HepG2 (cell line): ENCODE measurements at regions not wholly inside any gene's neighbourhood (a gene's known extent, or its start where the extent isn't known, plus 50 kb on each side); places are given as distances from the start of the nearest gene placed in this dataset.

Source experiments
- ATAC-seq: fragments of 200-7000 bp; cut with Tn5 transposase; 3 replicates; pipeline ENCODE4 v1.9.1; 2020; ENCODE audit warnings: mild to moderate bottlenecking, moderate library complexity
- BruUV-seq: library from RNA; stranded (reverse); fragments of 400-500 nt; replicated peaks from 2 replicates; lab custom pipeline; 2021; lab: Mats Ljungman, UMichigan
- CTCF ChIA-PET: fragments of 300-600 bp; formaldehyde crosslinking; extraction: SDS; loops from one replicate; lab custom pipeline; 2021; ENCODE audit warnings: low total read pairs, inconsistent platforms, low intra/inter-chr PET ratio; lab: Yijun Ruan, JAX
- POLR2A ChIA-PET: fragments of 350-600 bp; sonication (Branson Sonifier 250); formaldehyde crosslinking; loops from one replicate; lab custom pipeline; 2020; ENCODE audit warnings: antibody characterized with exemption, inconsistent platforms; lab: Yijun Ruan, JAX
- DNase-seq: peaks from one replicate; pipeline ENCODE4 v3.0.0-alpha.2; 2015; ENCODE audit warnings: low spot score
- FAIRE-seq: peaks from 3 replicates; lab custom pipeline; 2011; peaks lifted over from hg19 to GRCh38; lab: Jason Lieb, UNC
- H2AFZ ChIP-seq: one replicate; pipeline ENCODE4 v1.6.1; 2011; ENCODE audit warnings: low read length, inconsistent platforms
- H3K27ac ChIP-seq: fragments of 300-600 bp; 3 replicates; pipeline ENCODE4 v1.8.0; 2011; ENCODE audit warnings: mixed run types, mild to moderate bottlenecking, mixed read lengths, low read length, inconsistent platforms; ENCODE audit not compliant: insufficient read depth; ENCODE audit errors: extremely low read length
- H3K27me3 ChIP-seq, 2 experiments: fragments of 200-600 bp in 1 of 2; 2 replicates in 1 of 2; 3 replicates in 1 of 2; pipeline versions ENCODE4 v1.6.0 to v1.8.0; 2011; ENCODE audit warnings: low read length in 2 of 2, mild to moderate bottlenecking in 2 of 2, moderate library complexity in 2 of 2, inconsistent platforms in 1 of 2; ENCODE audit not compliant: insufficient read depth in 2 of 2, control insufficient read depth in 1 of 2
- H3K36me3 ChIP-seq, 2 experiments: fragments of 200-600 bp in 1 of 2; replicated peaks in 1 of 2; 2 replicates in 1 of 2; 3 replicates in 1 of 2; pipeline versions ENCODE4 v1.5.1 to v1.8.0; 2011; ENCODE audit warnings: low read length in 2 of 2, inconsistent platforms in 1 of 2; ENCODE audit not compliant: insufficient read depth in 2 of 2, control insufficient read depth in 1 of 2
- H3K4me1 ChIP-seq: 2 replicates; pipeline ENCODE4 v1.5.1; 2012; ENCODE audit warnings: low read length, inconsistent platforms; ENCODE audit not compliant: insufficient read depth
- H3K4me2 ChIP-seq: 2 replicates; pipeline ENCODE4 v1.6.0; 2011; ENCODE audit warnings: low read depth, low read length, inconsistent platforms
- H3K4me3 ChIP-seq, 3 experiments: fragments of 200-600 bp in 1 of 3; sonication (generic), shearing (Covaris generic) in 1 of 3; replicated peaks in 1 of 3; 2 replicates each; pipeline ENCODE4 v1.5.1; 2011 to 2016; ENCODE audit warnings: low read length in 3 of 3, inconsistent platforms in 2 of 3, low read depth in 2 of 3, mild to moderate bottlenecking in 2 of 3, control low read depth in 1 of 3, mixed read lengths in 1 of 3; ENCODE audit not compliant: insufficient read depth in 1 of 3
- H3K79me2 ChIP-seq: one replicate; pipeline ENCODE4 v1.6.1; 2011; ENCODE audit warnings: low read length, inconsistent platforms; ENCODE audit not compliant: insufficient read depth
- H3K9ac ChIP-seq: 2 replicates; pipeline ENCODE4 v1.6.0; 2011; ENCODE audit warnings: mild to moderate bottlenecking, low read depth, low read length, inconsistent platforms; ENCODE audit not compliant: insufficient read depth
- H3K9me3 ChIP-seq: 2 replicates; pipeline ENCODE4 v1.5.1; 2012; ENCODE audit warnings: mild to moderate bottlenecking, low read length
- H4K20me1 ChIP-seq: 2 replicates; pipeline ENCODE4 v1.6.0; 2011; ENCODE audit warnings: inconsistent platforms, mild to moderate bottlenecking, low read length, moderate library complexity; ENCODE audit not compliant: insufficient read depth
- ARID5B ChIP-seq: IDR thresholded peaks from 2 replicates; pipeline ENCODE4 v1.4.0; 2020; ENCODE audit warnings: mild to moderate bottlenecking, missing genetic modification reagents
- BRCA1 ChIP-seq: sonication (generic); formaldehyde crosslinking; IDR thresholded peaks from 2 replicates; pipeline ENCODE4 v1.4.0; 2020; ENCODE audit warnings: missing genetic modification reagents
- CCDC6 ChIP-seq: sonication (generic); formaldehyde crosslinking; IDR thresholded peaks from 2 replicates; pipeline ENCODE4 v1.8.1; 2022; ENCODE audit warnings: mild to moderate bottlenecking, missing genetic modification reagents, moderate library complexity
- JUND ChIP-seq: sonication (generic); formaldehyde crosslinking; IDR thresholded peaks from 2 replicates; pipeline ENCODE4 v1.8.0; 2022; ENCODE audit warnings: mild to moderate bottlenecking, missing genetic modification reagents
- MAF1 ChIP-seq: sonication (generic); formaldehyde crosslinking; IDR thresholded peaks from 2 replicates; pipeline ENCODE4 v1.5.0; 2020; ENCODE audit warnings: missing genetic modification reagents, borderline replicate concordance
- MEIS2 ChIP-seq: sonication (generic); formaldehyde crosslinking; IDR thresholded peaks from 2 replicates; pipeline ENCODE4 v1.9.0; 2021; ENCODE audit warnings: mild to moderate bottlenecking, missing genetic modification reagents
- NFE2L2 ChIP-seq: fragments of 150-350 bp; IDR thresholded peaks from 2 replicates; pipeline ENCODE4 v1.6.1; 2014; ENCODE audit warnings: low read length
- NRL ChIP-seq: sonication (generic); formaldehyde crosslinking; IDR thresholded peaks from 2 replicates; pipeline ENCODE4 v1.5.0; 2020; ENCODE audit warnings: missing genetic modification reagents, mild to moderate bottlenecking, moderate library complexity, borderline replicate concordance
- SMARCE1 ChIP-seq: fragments of 450-650 bp; IDR thresholded peaks from 2 replicates; pipeline ENCODE4 v1.6.1; 2017; ENCODE audit warnings: borderline replicate concordance
- SP140L ChIP-seq: sonication (generic); formaldehyde crosslinking; IDR thresholded peaks from 2 replicates; pipeline ENCODE4 v1.4.0; 2020; ENCODE audit warnings: missing genetic modification reagents, borderline replicate concordance
- TRAFD1 ChIP-seq: sonication (generic); formaldehyde crosslinking; IDR thresholded peaks from 2 replicates; pipeline ENCODE4 v1.5.1; 2020; ENCODE audit warnings: missing genetic modification reagents, mild to moderate bottlenecking, borderline replicate concordance
- ZFAT ChIP-seq: sonication (generic); formaldehyde crosslinking; conservative IDR thresholded peaks from 2 replicates; pipeline ENCODE4 v1.8.1; 2023; ENCODE audit warnings: missing genetic modification reagents, inconsistent platforms
- ZFP82 ChIP-seq: sonication (generic); formaldehyde crosslinking; IDR thresholded peaks from 2 replicates; pipeline ENCODE4 v1.5.1; 2020; ENCODE audit warnings: mild to moderate bottlenecking, missing genetic modification reagents, borderline replicate concordance
- ZNF232 ChIP-seq: sonication (generic); formaldehyde crosslinking; IDR thresholded peaks from 2 replicates; pipeline ENCODE4 v1.4.0; 2020; ENCODE audit warnings: missing genetic modification reagents, borderline replicate concordance
- ZNF335 ChIP-seq: sonication (generic); formaldehyde crosslinking; IDR thresholded peaks from 2 replicates; pipeline ENCODE4 v1.4.0; 2020; ENCODE audit warnings: missing genetic modification reagents
- ZNF605 ChIP-seq: sonication (generic); formaldehyde crosslinking; IDR thresholded peaks from 2 replicates; pipeline ENCODE4 v1.8.0; 2022; ENCODE audit warnings: mild to moderate bottlenecking, missing genetic modification reagents
- WGBS: methylation state at CpG from one replicate; pipeline ENCODE4 v1.1.6; 2017; ENCODE audit warnings: low lambda C conversion rate; 5-methylcytosine and 5-hydroxymethylcytosine counted together
- in situ Hi-C: cut with HindIII; loops from 2 replicates; pipeline ENCODE4 v1.10.0; 2017; ENCODE audit warnings: low pct_unique_long_range_greater_than_20kb; ENCODE audit not compliant: extremely low pct_ligation_motif_present
- intact Hi-C: fragments of 100-400 bp; cut with micrococcal nuclease; formaldehyde crosslinking; loops from one replicate; pipeline ENCODE4 v1.10.0; 2022; ENCODE audit not compliant: unreplicated experiment

- no peak overlapping the region for H3K27ac ChIP-seq
- ATAC-seq (no peak), DNase-seq (no peak), FAIRE-seq (no peak)
- BruUV-seq, result no TSS peak
- no peaks in the 10 kb centered on the region for H3K9me3 ChIP-seq
- H3K36me3 ChIP-seq, result no peaks in the 10 kb centered on the region
- no peak overlapping the region for H3K4me3 ChIP-seq
- no peak overlapping the region for H3K4me2 ChIP-seq
- POLR2A ChIA-PET, result no interaction called here
- no peaks in the 10 kb centered on the region; a peak in 1 of 5 replicates for H3K27me3 ChIP-seq
- 2% methylated on average over 2 of the region's 2 CpGs for WGBS
- H3K79me2 ChIP-seq, result no peaks in the 10 kb centered on the region
- H4K20me1 ChIP-seq, result no peaks in the 10 kb centered on the region
- intact Hi-C loops (no loop called here), in situ Hi-C loops (no loop called here)
- no peaks in the 10 kb centered on the region for H3K4me1 ChIP-seq
- CTCF ChIA-PET, result no interaction called here
- TF ChIP-seq NFE2L2, result no peak
- H3K9ac ChIP-seq, result no peak overlapping the region
- H2AFZ ChIP-seq, result no peak overlapping the region
These were observed 185.5 kb upstream of the SOX9 start for GRCh38 chr17:71935341-71935740.

GRCh38 chr17:71936977-71937376 is 183.8 kb upstream of the SOX9 start:
- POLR2A ChIA-PET, result no interaction called here
- Histone ChIP-seq H2AFZ (no peak overlapping the region), H3K79me2 (no peaks in the 10 kb centered on the region), H3K4me3 (no peak overlapping the region), H3K27ac (no peak overlapping the region), H4K20me1 (no peaks in the 10 kb centered on the region), H3K4me2 (no peak overlapping the region), H3K36me3 (no peaks in the 10 kb centered on the region), H3K9me3 (no peaks in the 10 kb centered on the region), H3K4me1 (no peaks in the 10 kb centered on the region), H3K9ac (no peak overlapping the region), H3K27me3 (no peaks in the 10 kb centered on the region; a peak in 1 of 5 replicates)
- no peak for ATAC-seq
- no peak for FAIRE-seq
- CTCF ChIA-PET, result no interaction called here
- in situ Hi-C loops (no loop called here), intact Hi-C loops (no loop called here)
- WGBS, result 23% methylated on average over 2 of the region's 2 CpGs
- no TSS peak for BruUV-seq
- DNase-seq, result no peak
- TF ChIP-seq CCDC6, result no peak
- TF ChIP-seq NRL, result no peak
- no peak for TF ChIP-seq SP140L (CRISPR knock-in tag)
- TF ChIP-seq ARID5B, result no peak
- no peak for TF ChIP-seq JUND
- TF ChIP-seq ZNF605 (CRISPR knock-in tag), result no peak
- no peak for TF ChIP-seq MEIS2 (CRISPR knock-in tag)
- no peak for TF ChIP-seq BRCA1
- no peak for TF ChIP-seq ZFP82
- no peak for TF ChIP-seq ZFAT (CRISPR knock-in tag)
- no peak for TF ChIP-seq ZNF335
- no peak for TF ChIP-seq SMARCE1
- TF ChIP-seq ZNF232 (CRISPR knock-in tag), result no peak
- no peak for TF ChIP-seq TRAFD1 (CRISPR knock-in tag)
- TF ChIP-seq MAF1 (CRISPR knock-in tag), result no peak
